GM10248 (cell line): ENCODE measurements at regions not wholly inside any gene's neighbourhood (a gene's known extent, or its start where the extent isn't known, plus 50 kb on each side); places are given as distances from the start of the nearest gene placed in this dataset.

Source experiments
- CTCF ChIA-PET: fragments of 300-600 bp; sonication (Branson Sonifier 250); formaldehyde crosslinking; extraction: SDS; loops from one replicate; lab custom pipeline; 2021; ENCODE audit warnings: antibody characterized with exemption; lab: Yijun Ruan, JAX
- POLR2A ChIA-PET: fragments of 350-650 bp; sonication (Branson Sonifier 250); formaldehyde crosslinking; extraction: SDS; loops from one replicate; lab custom pipeline; 2020; ENCODE audit warnings: antibody characterized with exemption; lab: Yijun Ruan, JAX
- DNase-seq: peaks from one replicate; pipeline ENCODE4 v3.0.0; 2012; ENCODE audit errors: extremely low spot score
- TF ChIP-seq, protein P1 (sequence below): IDR thresholded peaks from 2 replicates; pipeline ENCODE4 v1.5.1; 2012; ENCODE audit warnings: mild to moderate bottlenecking, low read depth; ENCODE audit errors: extremely low read depth, missing control alignments, control extremely low read depth

DNA sequence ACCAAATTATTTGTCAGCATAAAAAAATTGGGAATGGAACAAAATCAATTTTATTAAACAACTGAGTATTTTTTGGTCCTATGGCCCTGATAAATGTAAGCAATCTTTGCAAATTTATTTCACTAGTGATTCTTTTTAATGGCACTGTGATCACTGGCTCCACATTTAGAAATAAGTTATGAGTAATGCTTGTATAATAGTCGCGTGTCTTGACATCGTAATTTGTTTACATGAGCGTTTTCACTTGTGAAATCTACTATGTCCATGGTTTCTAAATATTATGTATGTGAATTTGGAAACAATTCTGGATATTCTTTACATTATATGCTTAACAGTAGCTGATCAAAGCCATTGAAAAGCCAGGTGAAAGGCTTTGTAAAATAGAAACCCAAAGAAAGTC lies 817.5 kb downstream of the EFNA5 start:
- CTCF ChIA-PET, result no interaction called here
- DNase-seq, result no peak
- POLR2A ChIA-PET, result no interaction called here
- TF ChIP-seq, protein P1, sequence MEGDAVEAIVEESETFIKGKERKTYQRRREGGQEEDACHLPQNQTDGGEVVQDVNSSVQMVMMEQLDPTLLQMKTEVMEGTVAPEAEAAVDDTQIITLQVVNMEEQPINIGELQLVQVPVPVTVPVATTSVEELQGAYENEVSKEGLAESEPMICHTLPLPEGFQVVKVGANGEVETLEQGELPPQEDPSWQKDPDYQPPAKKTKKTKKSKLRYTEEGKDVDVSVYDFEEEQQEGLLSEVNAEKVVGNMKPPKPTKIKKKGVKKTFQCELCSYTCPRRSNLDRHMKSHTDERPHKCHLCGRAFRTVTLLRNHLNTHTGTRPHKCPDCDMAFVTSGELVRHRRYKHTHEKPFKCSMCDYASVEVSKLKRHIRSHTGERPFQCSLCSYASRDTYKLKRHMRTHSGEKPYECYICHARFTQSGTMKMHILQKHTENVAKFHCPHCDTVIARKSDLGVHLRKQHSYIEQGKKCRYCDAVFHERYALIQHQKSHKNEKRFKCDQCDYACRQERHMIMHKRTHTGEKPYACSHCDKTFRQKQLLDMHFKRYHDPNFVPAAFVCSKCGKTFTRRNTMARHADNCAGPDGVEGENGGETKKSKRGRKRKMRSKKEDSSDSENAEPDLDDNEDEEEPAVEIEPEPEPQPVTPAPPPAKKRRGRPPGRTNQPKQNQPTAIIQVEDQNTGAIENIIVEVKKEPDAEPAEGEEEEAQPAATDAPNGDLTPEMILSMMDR, result no peak

DNA sequence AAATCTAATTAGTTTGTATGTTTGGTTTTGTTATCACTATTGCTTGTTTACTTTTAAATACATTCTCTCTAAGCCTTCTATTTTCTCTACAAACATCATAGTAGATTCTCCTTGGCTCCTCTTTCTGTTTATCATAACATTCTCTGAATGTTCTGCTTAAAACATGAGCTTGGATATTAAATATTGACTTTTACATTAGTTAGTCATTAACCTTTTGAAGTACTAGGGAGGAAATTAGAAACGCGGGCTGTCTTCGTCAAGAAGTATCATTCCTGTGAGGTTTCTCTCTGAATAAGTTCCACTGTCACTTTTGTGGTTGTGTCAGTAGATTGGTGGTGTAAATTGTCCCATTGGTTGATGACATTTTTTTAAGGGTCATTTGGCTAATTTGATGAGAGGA lies 821.5 kb downstream of the EFNA5 start:
- no peak for DNase-seq
- POLR2A ChIA-PET, result no interaction called here
- CTCF ChIA-PET, result no interaction called here
- TF ChIP-seq, protein P1, result no peak

DNA sequence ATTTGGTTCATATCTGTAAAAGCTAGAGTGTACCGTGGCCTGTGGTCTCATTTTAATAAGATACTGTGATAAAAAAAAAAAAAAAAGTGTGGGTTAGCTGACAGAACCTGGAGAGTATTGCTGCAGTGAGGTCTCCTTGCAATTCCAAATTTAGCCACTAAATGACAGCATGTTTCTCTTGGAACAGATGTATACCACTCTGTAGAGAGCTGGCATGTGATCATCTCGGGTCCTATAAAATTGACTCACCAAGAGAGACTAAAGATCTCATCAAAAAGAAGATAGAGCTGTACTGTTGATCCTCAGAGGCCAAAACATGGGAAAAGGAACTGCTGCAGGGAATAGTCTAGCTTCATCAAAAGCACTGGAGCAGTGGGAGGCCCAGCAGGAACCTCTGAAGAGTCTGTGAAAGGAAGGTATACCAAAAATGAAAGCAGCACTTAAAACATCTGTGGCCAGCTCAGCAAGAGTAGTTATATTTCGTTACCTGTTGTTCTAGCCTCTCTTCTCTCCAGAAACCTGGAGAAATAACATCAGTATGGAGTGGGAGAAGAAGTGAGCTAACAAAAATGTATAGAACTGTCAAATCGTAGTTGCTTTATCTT lies 826.8 kb downstream of the EFNA5 start:
- ChIA-PET POLR2A (interaction anchor here (0.5 kb wide), 1 partner anchor 350 kb away, joined by 5 read pairs; no protein-coding TSS in a partner anchor), CTCF (interaction anchor here (0.8 to 1.8 kb wide), 3 partner anchors 10 to 29 kb away, joined by 3 to 5 read pairs (median 3); no protein-coding TSS in a partner anchor)
- TF ChIP-seq, protein P1, result no peak
- no peak for DNase-seq

GRCh38 chr5:106833517-106833916 lies 837.2 kb downstream of the EFNA5 start:
- POLR2A ChIA-PET, result no interaction called here
- CTCF ChIA-PET, result interaction anchor here (1.3 to 1.6 kb wide), 2 partner anchors 11 to 20 kb away, joined by 3 read pairs; no protein-coding TSS in a partner anchor
- DNase-seq, result no peak
- TF ChIP-seq, protein P1, result no peak

GRCh38 chr5:106827061-106827460 lies 843.7 kb downstream of the EFNA5 start:
- CTCF ChIA-PET, result interaction anchor here (1.4 kb wide), 1 partner anchor 8 kb away, joined by 4 read pairs; no protein-coding TSS in a partner anchor
- POLR2A ChIA-PET, result no interaction called here
- no peak for DNase-seq
- TF ChIP-seq, protein P1, result no peak

DNA sequence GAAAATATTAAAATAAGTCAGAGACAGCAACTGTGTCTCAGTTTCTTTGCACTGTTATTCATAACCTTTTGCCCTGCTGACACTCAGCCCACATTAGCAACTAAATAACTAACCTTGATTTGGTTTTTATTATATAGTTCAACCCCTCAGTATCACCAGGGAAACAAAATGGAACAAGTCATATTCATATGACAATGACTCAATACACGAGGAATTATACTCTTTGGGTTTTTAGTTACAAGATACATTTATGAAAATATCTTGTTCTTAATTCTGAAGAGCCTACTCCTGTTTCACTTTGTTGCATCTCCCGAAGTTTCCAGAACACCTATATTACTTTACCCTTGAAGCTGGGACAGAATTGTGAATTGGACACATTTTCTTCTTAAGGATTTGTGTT lies 845.4 kb downstream of the EFNA5 start:
- ChIA-PET CTCF (no interaction called here), POLR2A (no interaction called here)
- no peak for DNase-seq
- TF ChIP-seq, protein P1, result no peak
